ENCODE measurements at regions not wholly inside any gene's neighbourhood (a gene's known extent, or its start where the extent isn't known, plus 50 kb on each side); places are given as distances from the start of the nearest gene placed in this dataset.
A peak's percentile ranks its signal among the peaks of the same experiment; 100 is the strongest.
"Not testable (repeated sequence)": the region's sequence is repeated elsewhere in the genome, so short reads cannot be mapped to it uniquely, and the experiment has no call there.

- peak; percentile 73 for DNase-seq (ENCODE audit: low spot score)
Observed at GRCh38 chr5:89071101-89071940, 188.3 kb upstream of the MEF2C start.

GRCh38 chr5:89069591-89069990 lies 186.6 kb upstream of the MEF2C start:
- no peak for DNase-seq (ENCODE audit: low spot score)

- DNase-seq (ENCODE audit: low spot score), result no peak
Observed at GRCh38 chr5:89067362-89067761, 184.4 kb upstream of the MEF2C start.

GRCh38 chr5:89065919-89066318 lies 182.9 kb upstream of the MEF2C start:
- DNase-seq (ENCODE audit: low spot score), result no peak

- DNase-seq (ENCODE audit: low spot score), result no peak
Observed at GRCh38 chr5:89064736-89065135, 181.8 kb upstream of the MEF2C start.

GRCh38 chr5:89064054-89064453 lies 181.1 kb upstream of the MEF2C start:
- peak; percentile 30 for DNase-seq (ENCODE audit: low spot score)

- DNase-seq (ENCODE audit: low spot score), result peak; percentile 11
Observed at GRCh38 chr5:89060768-89061167, 177.8 kb upstream of the MEF2C start.

GRCh38 chr5:89059274-89059673 lies 176.3 kb upstream of the MEF2C start:
- DNase-seq (ENCODE audit: low spot score), result no peak

- DNase-seq (ENCODE audit: low spot score), result no peak
Observed at GRCh38 chr5:89055695-89056085, 172.7 kb upstream of the MEF2C start.

- no peak for DNase-seq (ENCODE audit: low spot score)
Observed at GRCh38 chr5:89055015-89055694, 172.2 kb upstream of the MEF2C start.

GRCh38 chr5:89053547-89053946 lies 170.6 kb upstream of the MEF2C start:
- no peak for DNase-seq (ENCODE audit: low spot score)

GRCh38 chr5:89050062-89050461 lies 167.1 kb upstream of the MEF2C start:
- not testable (repeated sequence) for DNase-seq (ENCODE audit: low spot score)

GRCh38 chr5:89047571-89047970 lies 164.6 kb upstream of the MEF2C start:
- DNase-seq (ENCODE audit: low spot score), result peak; percentile 75

GRCh38 chr5:89045216-89045615 lies 162.2 kb upstream of the MEF2C start:
- DNase-seq (ENCODE audit: low spot score), result no peak

- no peak for DNase-seq (ENCODE audit: low spot score)
Observed at GRCh38 chr5:89044674-89045200, 161.8 kb upstream of the MEF2C start.

- peak; percentile 77 for DNase-seq (ENCODE audit: low spot score)
Observed at GRCh38 chr5:89043676-89044075, 160.7 kb upstream of the MEF2C start.

- no peak for DNase-seq (ENCODE audit: low spot score)
Observed at GRCh38 chr5:89042746-89043145, 159.8 kb upstream of the MEF2C start.

GRCh38 chr5:89041976-89042375 lies 159.0 kb upstream of the MEF2C start:
- no peak for DNase-seq (ENCODE audit: low spot score)

GRCh38 chr5:89041249-89041779 lies 158.3 kb upstream of the MEF2C start:
- no peak for DNase-seq (ENCODE audit: low spot score)

- peak; percentile 87 for DNase-seq (ENCODE audit: low spot score)
Observed at GRCh38 chr5:89036704-89037489, 153.9 kb upstream of the MEF2C start.

- DNase-seq (ENCODE audit: low spot score), result no peak
Observed at GRCh38 chr5:89036166-89036565, 153.2 kb upstream of the MEF2C start.

GRCh38 chr5:89034588-89034987 lies 151.6 kb upstream of the MEF2C start:
- DNase-seq (ENCODE audit: low spot score), result peak; percentile 64
